PC-9 (cell line): ENCODE measurements at regions not wholly inside any gene's neighbourhood (a gene's known extent, or its start where the extent isn't known, plus 50 kb on each side); places are given as distances from the start of the nearest gene placed in this dataset.
A peak's percentile ranks its signal among the peaks of the same experiment; 100 is the strongest.

Source experiments
- BruUV-seq: library from RNA; stranded (reverse); fragments of 400-500 nt; replicated peaks from 2 replicates; lab custom pipeline; 2021; lab: Mats Ljungman, UMichigan
- CTCF ChIA-PET: fragments of 300-600 bp; sonication (Branson Sonifier 250); formaldehyde crosslinking; loops from one replicate; lab custom pipeline; 2022; ENCODE audit warnings: antibody characterized with exemption; lab: Charles Lee
- POLR2A ChIA-PET: fragments of 300-600 bp; sonication (Branson Sonifier 250); formaldehyde crosslinking; loops from one replicate; lab custom pipeline; 2022; ENCODE audit warnings: antibody characterized with exemption; ENCODE audit not compliant: unreplicated experiment; lab: Charles Lee
- DNase-seq, 2 experiments: peaks; one replicate each; pipeline versions ENCODE4 v3.0.0 to v3.0.0-alpha.2; 2015 to 2022; ENCODE audit warnings: mixed read lengths in 1 of 2
- H2AFZ ChIP-seq: fragments of 200-600 bp; sonication (generic); 2 replicates; pipeline ENCODE4 v1.8.1; 2017; ENCODE audit warnings: antibody characterized with exemption
- H3F3A ChIP-seq: fragments of 200-600 bp; sonication (generic); 2 replicates; pipeline ENCODE4 v1.8.1; 2017; ENCODE audit warnings: antibody characterized with exemption, mild to moderate bottlenecking, low read depth; ENCODE audit not compliant: insufficient read depth
- H3K27ac ChIP-seq: fragments of 200-600 bp; sonication (generic); 2 replicates; pipeline ENCODE4 v1.6.1; 2016; ENCODE audit warnings: mixed run types
- H3K27me3 ChIP-seq: fragments of 200-600 bp; sonication (generic); 2 replicates; pipeline ENCODE4 v1.6.1; 2016; ENCODE audit warnings: low read depth, mixed run types; ENCODE audit not compliant: insufficient read depth
- H3K36me3 ChIP-seq: fragments of 200-600 bp; sonication (generic); 2 replicates; pipeline ENCODE4 v1.6.1; 2016; ENCODE audit warnings: low read depth, mixed run types
- H3K4me1 ChIP-seq: fragments of 200-600 bp; sonication (generic); replicated peaks from 2 replicates; pipeline ENCODE4 v1.6.1; 2016; ENCODE audit warnings: mixed run types; ENCODE audit not compliant: insufficient read depth
- H3K4me2 ChIP-seq: fragments of 200-600 bp; sonication (generic); 2 replicates; pipeline ENCODE4 v1.6.1; 2017; ENCODE audit warnings: mixed run types
- H3K4me3 ChIP-seq: fragments of 200-600 bp; sonication (generic); 2 replicates; pipeline ENCODE4 v1.6.1; 2016; ENCODE audit warnings: mixed run types
- H3K79me2 ChIP-seq: fragments of 200-600 bp; sonication (generic); 2 replicates; pipeline ENCODE4 v1.6.1; 2017; ENCODE audit warnings: low read depth, mixed run types
- H3K9me2 ChIP-seq: fragments of 200-600 bp; sonication (generic); 2 replicates; pipeline ENCODE4 v1.8.1; 2017; ENCODE audit warnings: mild to moderate bottlenecking; ENCODE audit not compliant: insufficient read depth
- H3K9me3 ChIP-seq: fragments of 200-600 bp; sonication (generic); 2 replicates; pipeline ENCODE4 v1.8.1; 2016; ENCODE audit warnings: low read depth; ENCODE audit not compliant: insufficient read depth
- H4K20me1 ChIP-seq: fragments of 200-600 bp; sonication (generic); 2 replicates; pipeline ENCODE4 v1.8.1; 2017; ENCODE audit not compliant: insufficient read depth
- CTCF ChIP-seq: fragments of 200-600 bp; sonication (generic); conservative IDR thresholded peaks from 2 replicates; pipeline ENCODE4 v1.6.1; 2017; ENCODE audit warnings: mixed run types, antibody characterized with exemption, mild to moderate bottlenecking, moderate library complexity
- EZH2 ChIP-seq: fragments of 200-600 bp; sonication (generic); IDR thresholded peaks from 2 replicates; pipeline ENCODE4 v1.8.0; 2017; ENCODE audit warnings: antibody characterized with exemption, low read depth
- intact Hi-C: fragments of 100-400 bp; cut with micrococcal nuclease; formaldehyde crosslinking; loops from one replicate; pipeline ENCODE4 v1.10.0; 2022; ENCODE audit not compliant: unreplicated experiment

GRCh38 chr5:159456722-159457465 is 126.6 kb upstream of the IL12B start:
- H3K27me3 ChIP-seq, result no peaks in the 10 kb centered on the region
- ChIA-PET POLR2A (interaction anchor here (0.7 kb wide), 1 partner anchor 316 kb away, joined by 3 read pairs; no protein-coding TSS in a partner anchor), CTCF (interaction anchor here (0.6 to 0.7 kb wide), 2 partner anchors 170 to 466 kb away, joined by 3 read pairs; no protein-coding TSS in a partner anchor)
- H3K9me2 ChIP-seq, result no peaks in the 10 kb centered on the region
- TF ChIP-seq CTCF (no peak), EZH2 (no peak)
- intact Hi-C loops, result loop anchor here (2.0 kb wide), 1 partner anchor 54 kb away; no protein-coding TSS in a partner anchor
- no peaks in the 10 kb centered on the region for H4K20me1 ChIP-seq
- peaks cover 15% of the 10 kb centered on the region; the same call in 1 of the 2 replicates for H3F3A ChIP-seq
- H3K4me2 ChIP-seq, result no peak overlapping the region
- no peaks in the 10 kb centered on the region; the same call in 1 of the 2 replicates for H3K9me3 ChIP-seq
- H3K4me3 ChIP-seq, result no peak overlapping the region
- H3K27ac ChIP-seq, result peak overlapping the region; percentile 42; the same call in 1 of the 2 replicates
- peak; percentile 54 to 63 for DNase-seq
- no peak overlapping the region for H2AFZ ChIP-seq
- H3K36me3 ChIP-seq, result no peaks in the 10 kb centered on the region
- H3K4me1 ChIP-seq, result peaks cover 29% of the 10 kb centered on the region
- BruUV-seq, result no TSS peak
- H3K79me2 ChIP-seq, result no peaks in the 10 kb centered on the region

- no TSS peak for BruUV-seq
- Histone ChIP-seq H3K4me2 (no peak overlapping the region), H3K4me1 (peaks cover 42% of the 10 kb centered on the region), H3K9me3 (no peaks in the 10 kb centered on the region; the same call in 1 of the 2 replicates), H3K79me2 (no peaks in the 10 kb centered on the region), H3K27me3 (no peaks in the 10 kb centered on the region), H3K4me3 (no peak overlapping the region), H3F3A (peaks cover 21% of the 10 kb centered on the region; the same call in 1 of the 2 replicates), H2AFZ (no peak overlapping the region), H3K27ac (no peak overlapping the region), H4K20me1 (no peaks in the 10 kb centered on the region), H3K36me3 (no peaks in the 10 kb centered on the region), H3K9me2 (no peaks in the 10 kb centered on the region)
- ChIA-PET POLR2A (no interaction called here), CTCF (no interaction called here)
- DNase-seq, result no peak
- intact Hi-C loops, result no loop called here
- no peak for TF ChIP-seq CTCF
- TF ChIP-seq EZH2, result no peak
These were observed 128.0 kb upstream of the IL12B start for GRCh38 chr5:159458217-159458711.

- no peaks in the 10 kb centered on the region for H3K27me3 ChIP-seq
- ChIA-PET POLR2A (no interaction called here), CTCF (no interaction called here)
- H3F3A ChIP-seq, result peaks cover 30% of the 10 kb centered on the region; the same call in 1 of the 2 replicates
- no peak for DNase-seq
- H3K4me1 ChIP-seq, result peaks cover 50% of the 10 kb centered on the region
- no TSS peak for BruUV-seq
- no peaks in the 10 kb centered on the region for H3K36me3 ChIP-seq
- H4K20me1 ChIP-seq, result no peaks in the 10 kb centered on the region
- no peaks in the 10 kb centered on the region; the same call in 1 of the 2 replicates for H3K9me3 ChIP-seq
- TF ChIP-seq CTCF (no peak), EZH2 (no peak)
- H3K79me2 ChIP-seq, result no peaks in the 10 kb centered on the region
- no peak overlapping the region for H3K4me2 ChIP-seq
- intact Hi-C loops, result no loop called here
- H3K9me2 ChIP-seq, result no peaks in the 10 kb centered on the region
- no peak overlapping the region for H3K4me3 ChIP-seq
- H2AFZ ChIP-seq, result no peak overlapping the region
- no peak overlapping the region for H3K27ac ChIP-seq
These were observed 128.9 kb upstream of the IL12B start for GRCh38 chr5:159459132-159459627.
